Fibroblast of skin of left biceps (primary cell): ENCODE measurements at regions not wholly inside any gene's neighbourhood (a gene's known extent, or its start where the extent isn't known, plus 50 kb on each side); places are given as distances from the start of the nearest gene placed in this dataset.
"Not testable (repeated sequence)": the region's sequence is repeated elsewhere in the genome, so short reads cannot be mapped to it uniquely, and the experiment has no call there.

Source experiments
- DNase-seq, 2 experiments: peaks; one replicate each; pipeline ENCODE4 v3.0.0-alpha.2; 2013; ENCODE audit warnings: low read depth in 2 of 2

GRCh38 chr15:83335542-83335941, 51.1 kb upstream of the BNC1 start:
- DNase-seq, result not testable (repeated sequence)

DNA sequence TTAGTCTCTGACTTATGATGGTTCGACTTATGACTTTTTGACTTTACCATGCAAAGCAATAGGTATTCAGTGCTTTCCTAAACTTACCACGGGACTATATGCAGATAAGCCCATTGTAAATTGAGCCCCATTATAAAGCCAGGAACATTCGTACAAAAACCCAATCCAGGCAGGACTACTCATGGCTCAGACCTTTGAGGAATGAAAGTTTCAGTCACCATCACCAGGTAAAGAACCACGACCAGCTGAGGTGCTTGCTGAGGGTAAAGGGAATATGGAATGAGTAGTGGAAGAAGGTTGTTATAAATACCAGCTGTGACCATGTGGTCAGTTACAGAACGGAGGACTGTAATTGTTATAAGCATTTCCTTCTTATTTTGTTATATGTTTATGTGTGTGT, 54.9 kb upstream of the BNC1 start:
- DNase-seq, result no peak

GRCh38 chr15:83340087-83340486, 55.6 kb upstream of the BNC1 start:
- no peak for DNase-seq

- no peak for DNase-seq
Observed at GRCh38 chr15:83346342-83346741, 61.9 kb upstream of the BNC1 start.

DNA sequence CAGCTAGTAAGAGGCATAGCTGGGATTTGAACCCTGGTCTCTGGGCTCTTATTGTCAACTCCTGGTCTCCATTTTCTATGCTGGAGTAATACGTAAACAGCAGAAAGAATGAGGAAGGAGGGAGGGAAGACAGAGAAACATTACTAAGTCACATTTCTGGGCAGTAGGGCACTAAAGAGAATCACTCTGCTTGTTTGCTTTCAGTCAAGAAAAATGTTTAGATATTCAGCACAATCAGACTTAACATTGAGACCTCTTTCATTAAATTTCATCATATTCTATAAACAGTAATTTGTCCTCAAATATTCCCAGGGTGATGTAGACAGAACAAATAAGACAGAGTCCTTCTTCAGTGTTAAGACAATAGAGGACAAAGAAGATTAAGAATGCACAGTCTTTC, 67.7 kb upstream of the BNC1 start:
- no peak for DNase-seq

GRCh38 chr15:83356501-83357399, 72.3 kb upstream of the BNC1 start:
- DNase-seq, result peak; percentile 54 to 59

GRCh38 chr15:83358972-83359564, 74.6 kb upstream of the BNC1 start:
- DNase-seq, result no peak

DNA sequence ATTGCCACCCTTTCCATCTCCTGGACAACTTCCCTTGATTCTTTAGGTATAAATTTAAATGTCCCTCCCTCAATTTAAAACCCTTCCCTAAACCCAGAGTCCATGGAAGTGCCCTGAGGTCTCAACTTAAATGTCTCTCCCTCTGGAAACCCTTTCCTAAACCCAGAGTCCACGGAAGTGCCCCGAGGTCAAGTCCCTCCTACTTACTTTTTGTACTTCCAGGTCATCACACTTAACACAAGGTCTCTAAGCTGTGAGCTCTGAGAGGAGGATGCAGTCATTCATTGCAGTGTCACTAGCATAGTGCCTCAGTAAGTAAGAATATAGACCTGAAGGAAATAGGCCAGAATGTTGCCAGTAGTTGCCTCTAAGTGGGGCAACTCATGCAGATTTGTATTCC, 78.2 kb upstream of the BNC1 start:
- no peak for DNase-seq

GRCh38 chr15:83364501-83364900, 80.0 kb upstream of the BNC1 start:
- no peak for DNase-seq

- peak; percentile 55 to 65 for DNase-seq
Observed at GRCh38 chr15:83365370-83365938, 81.0 kb upstream of the BNC1 start.

- DNase-seq, result no peak
Observed at GRCh38 chr15:83372434-83372891, 74.7 kb upstream of the SH3GL3 start.

DNA sequence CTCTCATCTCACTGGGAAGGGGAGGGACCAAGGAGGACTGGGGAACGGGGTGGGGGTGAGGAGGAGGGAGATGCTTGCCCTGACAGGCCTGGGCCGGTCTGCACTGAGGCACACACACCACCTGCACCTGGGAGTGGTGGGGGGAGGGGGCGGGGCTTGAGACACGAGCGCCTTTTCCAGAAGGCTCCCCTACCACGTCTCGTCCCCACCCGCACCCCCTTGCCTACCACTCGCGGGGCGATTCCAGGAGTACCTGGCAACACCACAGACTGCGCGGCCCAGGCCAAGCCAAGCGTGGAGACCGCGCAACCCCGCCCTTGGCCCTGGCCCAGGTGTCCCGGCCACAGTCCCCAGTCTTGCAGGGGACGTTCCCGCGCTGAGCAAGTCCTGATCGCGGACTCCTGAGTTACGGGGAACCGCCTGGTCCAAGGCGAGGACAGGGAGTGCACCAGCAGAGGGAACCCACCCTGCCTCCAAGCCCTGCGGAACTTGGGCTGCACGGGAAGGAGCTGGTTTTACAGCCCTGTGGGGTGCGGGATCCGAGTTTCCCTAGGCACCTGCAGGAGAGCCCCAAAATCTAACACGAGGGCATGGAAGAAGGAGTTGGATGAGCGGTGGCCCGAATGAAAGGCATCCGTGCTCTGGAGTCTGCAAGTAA, 68.1 kb upstream of the SH3GL3 start:
- no peak for DNase-seq

GRCh38 chr15:83379579-83379959, 67.6 kb upstream of the SH3GL3 start:
- DNase-seq, result no peak

GRCh38 chr15:83380059-83380458, 67.1 kb upstream of the SH3GL3 start:
- DNase-seq, result no peak

GRCh38 chr15:83380682-83381081, 66.5 kb upstream of the SH3GL3 start:
- DNase-seq, result no peak

DNA sequence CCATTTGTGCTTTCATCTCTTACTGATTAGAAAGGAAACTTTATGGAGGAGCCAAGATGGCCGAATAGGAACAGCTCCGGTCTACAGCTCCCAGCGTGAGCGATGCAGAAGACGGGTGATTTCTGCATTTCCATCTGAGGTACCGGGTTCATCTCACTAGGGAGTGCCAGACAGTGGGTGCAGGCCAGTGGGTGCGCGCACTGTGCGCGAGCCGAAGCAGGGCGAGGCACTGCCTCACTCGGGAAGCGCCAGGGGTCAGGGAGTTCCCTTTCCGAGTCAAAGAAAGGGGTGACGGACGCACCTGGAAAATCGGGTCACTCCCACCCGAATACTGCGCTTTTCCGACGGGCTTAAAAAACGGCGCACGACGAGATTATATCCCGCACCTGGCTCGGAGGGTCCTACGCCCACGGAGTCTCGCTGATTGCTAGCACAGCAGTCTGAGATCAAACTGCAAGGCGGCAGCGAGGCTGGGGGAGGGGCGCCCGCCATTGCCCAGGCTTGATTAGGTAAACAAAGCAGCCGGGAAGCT, 63.5 kb upstream of the SH3GL3 start:
- not testable (repeated sequence) for DNase-seq

- DNase-seq, result no peak
Observed at GRCh38 chr15:83396101-83396500, 51.0 kb upstream of the SH3GL3 start.
